Mesenchymal stem cell (in vitro differentiated cells and primary cell): ENCODE measurements at regions not wholly inside any gene's neighbourhood (a gene's known extent, or its start where the extent isn't known, plus 50 kb on each side); places are given as distances from the start of the nearest gene placed in this dataset.

Experiments used
- DNase-seq: peaks from one replicate; pipeline ENCODE4 v3.0.0-alpha.2; 2013
- H2AFZ ChIP-seq: one replicate; pipeline ENCODE4 v1.6.1; 2013; ENCODE audit warnings: low read depth, mild to moderate bottlenecking, control low read depth, inconsistent platforms, low read length, moderate library complexity
- H2AK5ac ChIP-seq: 2 replicates; pipeline ENCODE4 v1.6.1; 2013; ENCODE audit warnings: low read length, moderate library complexity, mild to moderate bottlenecking, inconsistent platforms; ENCODE audit not compliant: severe bottlenecking
- H2BK120ac ChIP-seq: one replicate; pipeline ENCODE4 v1.6.1; 2013; ENCODE audit warnings: low read depth, mild to moderate bottlenecking, inconsistent platforms, low read length, moderate library complexity
- H2BK12ac ChIP-seq, 2 experiments: one replicate each; pipeline ENCODE4 v1.6.1; 2013; ENCODE audit warnings: inconsistent platforms in 2 of 2, low read length in 2 of 2, mild to moderate bottlenecking in 2 of 2, moderate library complexity in 2 of 2, control low read depth in 1 of 2
- H2BK15ac ChIP-seq: one replicate; pipeline ENCODE4 v1.6.1; 2013; ENCODE audit warnings: mild to moderate bottlenecking, low read depth, inconsistent platforms; ENCODE audit not compliant: poor library complexity, severe bottlenecking
- H2BK5ac ChIP-seq: 2 replicates; pipeline ENCODE4 v1.6.1; 2013; ENCODE audit warnings: low read depth, mild to moderate bottlenecking, low read length, control low read depth, inconsistent platforms; ENCODE audit not compliant: poor library complexity, severe bottlenecking
- H3K14ac ChIP-seq, 2 experiments: one replicate each; pipeline ENCODE4 v1.6.1; 2013; ENCODE audit warnings: inconsistent platforms in 2 of 2, low read length in 2 of 2, control low read depth in 1 of 2, mild to moderate bottlenecking in 1 of 2, moderate library complexity in 1 of 2
- H3K18ac ChIP-seq, 2 experiments: one replicate each; pipeline ENCODE4 v1.6.1; 2013; ENCODE audit warnings: inconsistent platforms in 2 of 2, low read length in 2 of 2, control low read depth in 1 of 2, low read depth in 1 of 2, mild to moderate bottlenecking in 1 of 2
- H3K23ac ChIP-seq, 2 experiments: one replicate each; pipeline ENCODE4 v1.6.1; 2013; ENCODE audit warnings: inconsistent platforms in 2 of 2, low read length in 2 of 2, mild to moderate bottlenecking in 2 of 2, moderate library complexity in 2 of 2, control low read depth in 1 of 2
- H3K27ac ChIP-seq: 2 replicates; pipeline ENCODE4 v1.5.1; 2013; ENCODE audit warnings: mild to moderate bottlenecking, moderate library complexity, low read length, control low read depth, inconsistent platforms; ENCODE audit not compliant: poor library complexity, severe bottlenecking
- H3K27me3 ChIP-seq, 2 experiments: 2 replicates each; pipeline versions ENCODE4 v1.6.1 to v1.7.0; 2013; ENCODE audit warnings: low read length in 2 of 2, mild to moderate bottlenecking in 2 of 2, moderate library complexity in 2 of 2, control low read depth in 1 of 2, inconsistent platforms in 1 of 2; ENCODE audit not compliant: control insufficient read depth in 1 of 2, insufficient read depth in 1 of 2
- H3K36me3 ChIP-seq, 2 experiments: 2 replicates each; pipeline versions ENCODE4 v1.6.1 to v1.7.0; 2013; ENCODE audit warnings: low read length in 2 of 2, control low read depth in 1 of 2, inconsistent platforms in 1 of 2, low read depth in 1 of 2, mild to moderate bottlenecking in 1 of 2; ENCODE audit not compliant: insufficient read depth in 2 of 2, control insufficient read depth in 1 of 2
- H3K4ac ChIP-seq, 2 experiments: one replicate each; pipeline ENCODE4 v1.6.1; 2013; ENCODE audit warnings: inconsistent platforms in 2 of 2, low read length in 2 of 2, mild to moderate bottlenecking in 2 of 2, moderate library complexity in 2 of 2, control low read depth in 1 of 2, low read depth in 1 of 2
- H3K4me1 ChIP-seq: 2 replicates; pipeline ENCODE4 v1.6.1; 2013; ENCODE audit warnings: low read depth, low read length, control low read depth; ENCODE audit not compliant: control insufficient read depth, insufficient read depth
- H3K4me2 ChIP-seq: 2 replicates; pipeline ENCODE4 v1.6.1; 2013; ENCODE audit warnings: low read length, mild to moderate bottlenecking, inconsistent platforms; ENCODE audit not compliant: poor library complexity, severe bottlenecking
- H3K4me3 ChIP-seq, 2 experiments: 2 replicates each; pipeline versions ENCODE4 v1.5.1 to v1.7.0; 2013; ENCODE audit warnings: low read length in 2 of 2, mild to moderate bottlenecking in 2 of 2, control low read depth in 1 of 2, low read depth in 1 of 2; ENCODE audit not compliant: insufficient read depth in 1 of 2
- H3K79me1 ChIP-seq: replicated peaks from 2 replicates; pipeline ENCODE4 v1.6.1; 2013; ENCODE audit warnings: mild to moderate bottlenecking, control low read depth, low read length, inconsistent platforms; ENCODE audit not compliant: poor library complexity, severe bottlenecking
- H3K9ac ChIP-seq: 2 replicates; pipeline ENCODE4 v1.7.0; 2013; ENCODE audit warnings: mild to moderate bottlenecking, low read length, moderate library complexity
- H3K9me3 ChIP-seq: 2 replicates; pipeline ENCODE4 v1.7.0; 2013; ENCODE audit warnings: mild to moderate bottlenecking, low read length; ENCODE audit not compliant: control insufficient read depth
- H4K8ac ChIP-seq: one replicate; pipeline ENCODE4 v1.6.1; 2013; ENCODE audit warnings: inconsistent platforms, mild to moderate bottlenecking, low read length, moderate library complexity
- H4K91ac ChIP-seq: one replicate; pipeline ENCODE4 v1.6.1; 2013; ENCODE audit warnings: mild to moderate bottlenecking, low read length, inconsistent platforms
- WGBS: methylation state at CpG from one replicate; pipeline ENCODE4 v1.1.7; 2013; ENCODE audit warnings: mixed read lengths; 5-methylcytosine and 5-hydroxymethylcytosine counted together

GRCh38 chr2:41488888-41489287 lies 558.9 kb upstream of the PKDCC start:
- H3K4me1 ChIP-seq, result no peaks in the 10 kb centered on the region
- H3K4me2 ChIP-seq, result no peak overlapping the region
- H4K91ac ChIP-seq, result no peak overlapping the region
- no peak overlapping the region for H2AFZ ChIP-seq
- H3K9me3 ChIP-seq, result peaks cover 15% of the 10 kb centered on the region
- no peak overlapping the region for H4K8ac ChIP-seq
- no peak overlapping the region for H3K18ac ChIP-seq
- no peak overlapping the region for H3K27ac ChIP-seq
- no peak overlapping the region for H2BK15ac ChIP-seq
- H3K36me3 ChIP-seq, result no peaks in the 10 kb centered on the region
- no peak overlapping the region for H2BK12ac ChIP-seq
- no peak overlapping the region for H3K4ac ChIP-seq
- no peak overlapping the region for H3K14ac ChIP-seq
- no peak overlapping the region for H3K9ac ChIP-seq
- H3K79me1 ChIP-seq, result no peaks in the 10 kb centered on the region
- no peak overlapping the region for H2AK5ac ChIP-seq
- H2BK5ac ChIP-seq, result no peak overlapping the region
- no peak overlapping the region for H3K23ac ChIP-seq
- H3K4me3 ChIP-seq, result no peak overlapping the region
- no peak for DNase-seq
- H3K27me3 ChIP-seq, result no peaks in the 10 kb centered on the region
- H2BK120ac ChIP-seq, result no peak overlapping the region

GRCh38 chr2:41489638-41490037 lies 558.2 kb upstream of the PKDCC start:
- Histone ChIP-seq H4K91ac (no peak overlapping the region), H3K27ac (no peak overlapping the region), H3K4me3 (no peak overlapping the region)

GRCh38 chr2:41495050-41495449 lies 552.8 kb upstream of the PKDCC start:
- H3K27ac ChIP-seq, result no peak overlapping the region
- no peak overlapping the region for H2AK5ac ChIP-seq
- no peak overlapping the region for H3K14ac ChIP-seq
- H3K4me2 ChIP-seq, result no peak overlapping the region
- H2BK15ac ChIP-seq, result no peak overlapping the region
- no peaks in the 10 kb centered on the region for H3K36me3 ChIP-seq
- no peak for DNase-seq
- no peak overlapping the region for H2AFZ ChIP-seq
- H3K4me1 ChIP-seq, result no peaks in the 10 kb centered on the region
- no peak overlapping the region for H2BK12ac ChIP-seq
- H3K4me3 ChIP-seq, result peak overlapping the region in 1 of 2 experiments; percentile 16
- no peak overlapping the region for H3K23ac ChIP-seq
- peaks cover 56% of the 10 kb centered on the region for H3K9me3 ChIP-seq
- H2BK5ac ChIP-seq, result no peak overlapping the region
- H3K4ac ChIP-seq, result no peak overlapping the region
- no peak overlapping the region for H3K9ac ChIP-seq
- WGBS, result 63% methylated on average over 3 of the region's 5 CpGs
- H2BK120ac ChIP-seq, result no peak overlapping the region
- no peaks in the 10 kb centered on the region for H3K79me1 ChIP-seq
- H3K27me3 ChIP-seq, result no peaks in the 10 kb centered on the region
- no peak overlapping the region for H3K18ac ChIP-seq
- no peak overlapping the region for H4K91ac ChIP-seq
- no peak overlapping the region for H4K8ac ChIP-seq

More at GRCh38 chr2:41489638-41490037, 558.2 kb upstream of the PKDCC start:
- Histone ChIP-seq H2BK120ac (no peak overlapping the region), H3K4me1 (no peaks in the 10 kb centered on the region), H2BK15ac (no peak overlapping the region), H3K4ac (no peak overlapping the region), H2BK12ac (no peak overlapping the region), H3K23ac (no peak overlapping the region), H3K27me3 (no peaks in the 10 kb centered on the region), H3K36me3 (no peaks in the 10 kb centered on the region), H3K4me2 (no peak overlapping the region), H2BK5ac (no peak overlapping the region), H3K9me3 (peaks cover 22% of the 10 kb centered on the region), H3K79me1 (no peaks in the 10 kb centered on the region), H3K9ac (no peak overlapping the region), H3K18ac (no peak overlapping the region), H2AK5ac (no peak overlapping the region), H4K8ac (no peak overlapping the region), H2AFZ (no peak overlapping the region), H3K14ac (no peak overlapping the region)
- no peak for DNase-seq

- H3K27ac ChIP-seq, result no peak overlapping the region
- no peak overlapping the region for H3K18ac ChIP-seq
- no peak overlapping the region for H2AK5ac ChIP-seq
- H3K14ac ChIP-seq, result no peak overlapping the region
- H3K36me3 ChIP-seq, result no peaks in the 10 kb centered on the region
- no peak overlapping the region for H3K4ac ChIP-seq
- H3K4me2 ChIP-seq, result no peak overlapping the region
- H3K27me3 ChIP-seq, result no peaks in the 10 kb centered on the region
- H3K9me3 ChIP-seq, result peaks cover 71% of the 10 kb centered on the region
- H4K91ac ChIP-seq, result no peak overlapping the region
- H3K9ac ChIP-seq, result no peak overlapping the region
- H3K4me3 ChIP-seq, result peak overlapping the region in 1 of 2 experiments; percentile 29
- no peak overlapping the region for H4K8ac ChIP-seq
- H3K4me1 ChIP-seq, result no peaks in the 10 kb centered on the region
- no peak overlapping the region for H2BK15ac ChIP-seq
- no peak overlapping the region for H2BK120ac ChIP-seq
- 90% methylated on average over 3 of the region's 3 CpGs for WGBS
- no peak overlapping the region for H3K23ac ChIP-seq
- H2AFZ ChIP-seq, result no peak overlapping the region
- H2BK5ac ChIP-seq, result no peak overlapping the region
- no peak overlapping the region for H2BK12ac ChIP-seq
- no peaks in the 10 kb centered on the region for H3K79me1 ChIP-seq
- DNase-seq, result no peak
Observed at GRCh38 chr2:41496908-41497307, 550.9 kb upstream of the PKDCC start.
